ENCODE measurements at regions not wholly inside any gene's neighbourhood (a gene's known extent, or its start where the extent isn't known, plus 50 kb on each side); places are given as distances from the start of the nearest gene placed in this dataset.
"Not testable (repeated sequence)": the region's sequence is repeated elsewhere in the genome, so short reads cannot be mapped to it uniquely, and the experiment has no call there.

DNA sequence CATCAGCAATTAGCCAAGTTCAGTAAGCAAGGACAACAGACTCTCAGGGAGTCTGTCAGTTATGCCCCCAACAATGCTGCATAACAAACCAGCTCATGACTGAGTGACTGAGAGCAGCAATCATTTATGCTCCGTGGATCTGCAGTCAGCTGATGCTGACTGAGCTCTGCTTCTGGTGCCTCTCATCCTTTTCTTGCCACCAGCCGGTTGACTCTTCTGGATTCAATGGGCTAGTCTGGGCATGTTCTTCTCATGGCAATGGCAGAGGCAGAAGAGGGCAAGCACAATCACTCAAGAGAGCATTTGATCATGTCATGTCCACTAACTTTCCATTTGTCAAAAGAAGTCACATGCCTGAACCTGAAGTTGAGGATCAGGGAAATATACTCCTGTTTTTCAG, 157.0 kb upstream of the NTRK2 start:
- DNase-seq: no peak

DNA sequence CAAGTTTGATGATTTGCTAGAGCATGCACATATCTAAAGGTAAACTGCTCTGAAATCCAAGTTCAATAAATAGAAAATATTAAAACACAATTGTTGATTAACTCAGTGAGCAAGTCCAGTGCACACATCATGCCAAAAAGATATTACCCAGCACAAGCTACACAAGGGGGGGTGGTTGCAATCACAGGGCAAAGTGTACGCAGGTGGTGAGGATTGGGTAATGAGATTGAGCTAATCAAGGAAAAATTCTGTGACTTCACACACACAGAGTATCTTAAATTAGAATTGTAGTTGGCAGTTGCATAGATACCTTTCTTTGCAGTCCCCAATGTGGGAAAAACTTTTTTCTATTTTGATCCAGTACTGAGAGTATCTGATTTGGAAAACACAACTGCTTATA, 156.1 kb upstream of the NTRK2 start:
- no peak for DNase-seq

DNA sequence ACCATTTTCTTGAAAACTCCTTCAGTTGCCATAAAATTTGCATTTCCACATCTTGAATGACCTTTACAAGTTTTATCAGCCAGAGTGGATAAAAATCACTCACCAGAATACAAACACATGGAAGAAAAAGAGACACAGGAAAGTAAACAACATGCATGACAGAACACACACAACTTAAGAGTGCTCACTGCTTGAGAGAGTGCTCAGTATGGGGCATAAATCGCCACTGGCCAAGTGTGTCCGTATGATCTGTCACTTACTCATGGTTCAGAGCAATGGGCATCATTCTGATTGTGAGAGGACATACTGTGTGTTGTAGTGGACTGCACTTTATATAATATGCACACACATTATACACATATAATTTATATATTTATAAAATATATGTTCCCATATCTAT, 155.6 kb upstream of the NTRK2 start:
- DNase-seq: no peak

- DNase-seq: no peak
Measured at GRCh38 chr9:84514421-84514820, 155.1 kb upstream of the NTRK2 start.

GRCh38 chr9:84517026-84517425, 152.5 kb upstream of the NTRK2 start:
- no peak for DNase-seq

GRCh38 chr9:84519413-84519812, 150.1 kb upstream of the NTRK2 start:
- no peak for DNase-seq

DNA sequence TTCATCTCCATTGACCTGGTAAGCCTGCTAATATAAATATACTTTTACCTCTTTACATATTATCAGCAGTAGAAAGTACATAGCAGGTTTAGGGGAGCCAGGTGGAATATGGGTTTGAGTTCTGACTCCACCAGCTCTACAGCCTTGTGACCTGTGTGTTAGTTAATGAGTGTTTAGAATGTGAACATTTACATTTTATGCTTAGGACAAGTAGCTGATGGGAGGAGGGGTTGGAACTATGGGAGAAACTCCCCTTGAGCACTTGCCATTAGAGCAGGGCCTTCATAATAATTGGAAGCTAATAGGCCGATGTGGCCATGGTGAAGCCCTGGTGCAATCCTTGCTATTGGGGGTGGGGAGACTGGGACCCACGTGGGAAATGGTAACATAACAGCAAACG, 148.3 kb upstream of the NTRK2 start:
- no peak for DNase-seq

- not testable (repeated sequence) for DNase-seq
Measured at GRCh38 chr9:84526211-84526610, 143.3 kb upstream of the NTRK2 start.

DNA sequence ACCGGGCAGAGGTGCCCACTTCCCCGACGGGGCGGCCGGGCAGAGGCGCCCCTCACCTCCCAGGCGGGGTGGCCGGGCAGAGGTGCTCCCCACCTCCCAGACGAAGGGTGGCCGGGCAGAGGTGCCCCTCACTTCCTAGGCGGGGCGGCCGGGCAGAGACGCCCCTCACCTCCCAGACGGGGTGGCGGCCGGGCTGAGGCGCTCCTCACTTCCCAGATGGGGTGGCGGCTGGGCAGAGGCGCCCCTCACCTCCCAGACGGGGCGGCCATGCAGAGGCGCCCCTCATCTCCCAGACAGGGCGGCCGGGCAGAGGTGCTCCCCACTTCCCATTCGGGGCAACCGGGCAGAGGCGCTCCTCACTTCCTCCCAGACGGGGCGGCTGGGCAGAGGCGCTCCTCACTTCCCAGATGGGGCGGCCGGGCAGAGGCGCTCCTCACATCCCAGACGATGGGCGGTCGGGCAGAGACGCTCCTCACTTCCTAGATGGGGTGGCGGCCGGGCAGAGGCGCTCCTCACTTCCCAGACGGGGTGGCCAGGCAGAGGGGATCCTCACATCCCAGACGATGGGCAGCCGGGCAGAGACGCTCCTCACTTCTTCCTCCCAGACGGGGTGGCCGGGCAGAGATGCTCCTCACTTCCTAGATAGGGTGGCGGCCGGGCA, 142.3 kb upstream of the NTRK2 start:
- DNase-seq: not testable (repeated sequence)

GRCh38 chr9:84535973-84536372, 133.6 kb upstream of the NTRK2 start:
- DNase-seq: not testable (repeated sequence)

DNA sequence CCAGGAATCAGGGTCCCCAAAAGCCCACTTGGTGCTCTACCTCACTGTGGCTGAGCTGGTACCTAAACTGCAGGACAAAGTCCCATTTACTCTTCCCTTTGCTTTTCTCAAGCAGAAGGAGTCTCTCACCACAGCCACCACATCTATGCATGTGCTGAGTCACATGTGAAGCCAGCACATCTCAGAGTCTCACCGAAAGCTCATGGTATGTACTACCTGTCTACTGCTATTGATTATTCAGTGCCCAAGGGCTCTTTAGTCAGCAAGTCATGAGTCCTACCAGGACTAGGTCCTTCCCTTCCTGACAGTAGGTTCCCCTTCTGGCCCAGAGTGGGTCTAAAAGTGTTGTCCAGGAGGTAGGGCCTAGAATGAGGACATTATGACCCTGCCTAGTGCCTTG, 130.7 kb upstream of the NTRK2 start:
- DNase-seq: no peak

DNA sequence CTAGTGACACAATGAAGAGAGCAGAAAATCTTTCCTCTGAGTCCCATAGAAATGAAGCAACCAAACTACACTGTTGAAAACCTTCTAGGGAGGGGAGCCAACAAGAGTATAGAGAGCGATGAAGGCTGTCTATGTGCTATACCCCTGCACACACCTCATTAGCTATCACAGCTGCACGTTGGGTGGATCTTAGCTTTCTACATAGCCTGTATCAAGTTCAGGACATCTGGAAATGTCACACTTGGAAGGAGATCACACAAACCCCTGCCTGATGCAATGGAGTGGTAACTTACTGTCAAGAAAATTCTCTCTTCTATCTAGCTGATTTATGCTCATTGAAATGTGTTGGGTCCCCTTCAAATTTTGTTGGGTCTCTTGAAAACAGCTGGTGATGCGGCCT, 127.0 kb upstream of the NTRK2 start:
- DNase-seq: no peak

DNA sequence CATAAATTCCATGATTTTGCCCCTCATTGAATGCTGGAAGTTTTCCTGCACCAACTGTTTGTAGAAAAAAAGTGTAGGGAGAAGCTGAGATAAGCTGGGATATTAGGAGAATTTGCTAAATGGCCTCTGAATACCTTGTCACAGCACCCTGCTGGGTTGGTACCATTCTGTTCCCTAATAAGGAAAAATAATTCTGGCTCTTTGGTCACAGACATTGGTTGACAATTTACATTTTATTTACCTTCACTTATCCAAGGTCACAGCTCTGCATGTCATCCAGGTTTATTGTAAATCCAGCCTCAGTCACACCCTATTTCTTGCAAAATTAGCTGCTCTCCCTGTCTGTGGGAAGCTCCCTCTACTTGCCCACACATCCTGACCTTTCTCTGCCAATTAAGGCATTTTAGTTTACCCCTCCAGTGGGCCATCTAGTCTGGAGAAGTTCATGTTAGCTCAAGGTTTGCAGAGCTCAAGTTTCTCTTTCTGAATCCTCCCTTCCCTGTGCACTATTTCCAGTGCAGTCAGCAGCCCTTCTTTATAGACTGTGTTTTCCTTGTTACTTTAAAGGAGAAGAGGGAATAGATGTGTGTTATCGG, 115.4 kb upstream of the NTRK2 start:
- DNase-seq: no peak

DNA sequence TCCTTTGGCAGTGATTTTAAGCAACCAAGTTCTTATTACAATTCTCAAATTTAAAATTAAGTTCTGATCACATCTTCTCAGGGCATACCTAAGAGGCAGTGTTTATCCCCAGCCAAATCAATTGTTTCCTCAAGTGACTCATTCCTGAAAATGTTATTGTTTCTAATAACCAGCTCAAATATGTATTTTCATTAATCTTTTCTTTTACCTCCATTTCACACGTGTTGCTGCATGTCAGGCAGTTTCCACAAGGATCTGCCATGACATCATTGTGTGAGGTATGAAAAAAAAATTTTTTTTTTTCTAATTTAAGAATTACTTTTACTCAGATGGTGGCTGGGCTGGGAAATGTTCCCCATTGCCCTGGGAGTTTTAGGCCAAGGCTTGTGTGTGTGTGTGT, 113.0 kb upstream of the NTRK2 start:
- DNase-seq: no peak

- DNase-seq: no peak
Measured at GRCh38 chr9:84557751-84558150, 111.8 kb upstream of the NTRK2 start.

DNA sequence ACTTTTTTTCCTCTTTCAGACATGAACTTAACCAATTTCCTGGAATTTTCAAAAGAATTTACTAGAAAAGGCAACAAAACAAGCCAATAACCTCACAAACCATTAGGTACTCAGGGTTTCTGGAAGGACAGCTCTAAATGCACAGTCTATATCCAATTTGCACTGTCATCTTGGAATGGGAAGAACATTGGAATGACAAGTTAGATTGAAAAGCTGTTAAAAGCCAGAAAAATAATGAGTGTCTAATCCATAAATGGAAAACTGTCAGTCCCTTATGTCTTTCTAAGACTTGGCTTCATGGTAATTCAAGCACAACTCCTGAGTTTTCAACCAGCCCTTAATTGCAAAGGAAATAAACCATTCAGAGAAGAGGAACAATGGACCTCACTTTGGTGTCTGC, 105.8 kb upstream of the NTRK2 start:
- no peak for DNase-seq

DNA sequence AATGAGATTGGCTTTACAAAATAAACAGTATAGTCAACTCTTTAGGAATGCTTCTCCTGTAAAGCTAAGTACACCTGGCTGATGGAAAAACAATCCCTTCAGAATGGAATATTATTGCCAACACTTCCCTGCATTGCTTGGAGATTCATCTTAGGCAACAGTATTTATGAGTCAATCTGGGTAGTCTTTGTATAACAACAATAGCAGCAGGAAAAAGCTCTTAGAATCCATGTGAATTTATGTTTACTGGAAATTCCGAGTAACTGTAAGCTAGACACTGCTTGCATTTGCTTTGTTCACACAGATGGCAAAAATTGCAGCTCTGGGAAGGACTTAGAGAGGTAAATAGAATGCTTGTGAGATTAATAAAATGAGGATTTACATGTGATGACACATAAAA, 101.7 kb upstream of the NTRK2 start:
- no peak for DNase-seq

- DNase-seq: no peak
Measured at GRCh38 chr9:84570482-84571154, 98.9 kb upstream of the NTRK2 start.

DNA sequence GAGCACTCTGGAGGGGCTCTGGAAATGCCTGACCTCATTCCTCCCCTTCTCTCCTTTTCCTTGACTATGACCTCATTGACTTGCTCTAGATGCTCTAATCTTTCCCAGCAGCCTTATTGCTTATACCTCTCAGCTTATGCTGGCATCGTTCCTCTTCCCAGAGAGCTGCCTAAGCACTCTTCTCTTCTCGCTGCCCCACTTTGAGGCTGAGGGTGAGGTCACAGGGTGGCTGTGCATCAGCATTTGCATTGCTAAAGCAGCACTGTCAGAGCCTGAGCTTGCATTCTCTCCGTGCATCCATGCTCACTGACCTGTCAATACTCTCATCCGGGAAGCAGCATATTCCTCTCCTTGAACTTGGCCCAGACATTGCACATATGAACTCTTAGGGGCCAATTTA, 96.4 kb upstream of the NTRK2 start:
- DNase-seq: no peak

- no peak for DNase-seq
Measured at GRCh38 chr9:84575705-84576104, 93.8 kb upstream of the NTRK2 start.

- DNase-seq: no peak
Measured at GRCh38 chr9:84583866-84584265, 85.7 kb upstream of the NTRK2 start.

DNA sequence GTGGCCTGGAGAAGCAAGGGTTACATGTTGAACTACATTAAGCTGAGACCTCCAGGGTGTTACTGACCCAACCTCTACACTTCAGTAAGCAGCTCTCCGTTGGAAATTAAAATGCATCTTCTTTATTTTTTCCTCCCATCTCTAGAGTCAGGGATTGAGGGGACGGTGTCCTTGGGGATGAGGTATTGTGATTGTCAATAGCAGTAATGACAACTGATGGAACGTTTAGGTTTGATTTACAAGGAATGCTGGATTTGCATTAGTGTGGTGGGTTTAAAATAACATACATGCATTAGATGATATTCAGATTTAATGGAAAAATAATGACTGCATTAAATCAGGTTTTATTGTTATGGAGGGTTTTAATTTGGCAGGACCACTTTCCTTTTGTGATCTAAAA, 82.9 kb upstream of the NTRK2 start:
- no peak for DNase-seq

DNA sequence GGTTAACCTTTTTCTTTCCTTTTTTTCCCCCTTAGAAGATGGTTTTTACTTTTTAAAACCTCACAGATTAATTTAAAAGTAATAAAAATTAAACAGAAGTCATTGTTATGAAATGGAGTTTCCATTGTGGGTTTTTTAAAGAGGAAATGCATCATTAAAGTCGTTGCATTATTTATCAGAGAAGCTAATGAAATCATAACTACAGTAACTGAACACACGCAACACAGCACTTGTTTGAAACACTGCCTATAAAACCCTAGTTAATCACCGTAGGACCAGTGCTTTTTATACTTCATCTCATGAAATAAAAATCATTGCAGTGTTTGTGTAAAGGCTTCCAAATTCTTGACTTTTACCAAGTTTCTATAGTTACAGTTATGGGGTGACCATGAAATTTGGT, 82.4 kb upstream of the NTRK2 start:
- DNase-seq: no peak

GRCh38 chr9:84589542-84589941, 80.0 kb upstream of the NTRK2 start:
- DNase-seq: no peak

GRCh38 chr9:84590706-84591105, 78.8 kb upstream of the NTRK2 start:
- no peak for DNase-seq

All from NCI-H1105 (cell line).